ENCODE measurements at regions not wholly inside any gene's neighbourhood (a gene's known extent, or its start where the extent isn't known, plus 50 kb on each side); places are given as distances from the start of the nearest gene placed in this dataset.

DNA sequence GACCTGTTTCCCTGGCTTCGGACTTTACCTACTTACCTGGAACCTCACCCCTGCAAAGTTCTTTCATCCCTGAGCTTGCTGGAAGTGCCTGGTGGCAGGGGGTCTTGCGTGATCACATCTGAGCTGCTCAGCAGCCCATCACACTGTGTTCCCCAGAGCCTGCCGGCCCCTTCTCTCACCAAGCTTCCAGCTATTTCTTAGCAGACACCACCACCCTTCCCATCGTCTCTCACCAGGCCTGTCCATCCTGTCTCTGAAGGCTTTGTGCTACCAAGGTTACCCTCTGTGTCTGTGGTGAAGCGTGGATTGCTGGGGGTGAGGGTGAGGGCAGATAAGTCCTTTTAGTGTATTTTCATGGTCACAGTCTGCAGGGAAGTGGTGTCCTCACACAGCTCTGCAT is 78.8 kb upstream of the NRXN3 start:
- TF ChIP-seq, protein P1, sequence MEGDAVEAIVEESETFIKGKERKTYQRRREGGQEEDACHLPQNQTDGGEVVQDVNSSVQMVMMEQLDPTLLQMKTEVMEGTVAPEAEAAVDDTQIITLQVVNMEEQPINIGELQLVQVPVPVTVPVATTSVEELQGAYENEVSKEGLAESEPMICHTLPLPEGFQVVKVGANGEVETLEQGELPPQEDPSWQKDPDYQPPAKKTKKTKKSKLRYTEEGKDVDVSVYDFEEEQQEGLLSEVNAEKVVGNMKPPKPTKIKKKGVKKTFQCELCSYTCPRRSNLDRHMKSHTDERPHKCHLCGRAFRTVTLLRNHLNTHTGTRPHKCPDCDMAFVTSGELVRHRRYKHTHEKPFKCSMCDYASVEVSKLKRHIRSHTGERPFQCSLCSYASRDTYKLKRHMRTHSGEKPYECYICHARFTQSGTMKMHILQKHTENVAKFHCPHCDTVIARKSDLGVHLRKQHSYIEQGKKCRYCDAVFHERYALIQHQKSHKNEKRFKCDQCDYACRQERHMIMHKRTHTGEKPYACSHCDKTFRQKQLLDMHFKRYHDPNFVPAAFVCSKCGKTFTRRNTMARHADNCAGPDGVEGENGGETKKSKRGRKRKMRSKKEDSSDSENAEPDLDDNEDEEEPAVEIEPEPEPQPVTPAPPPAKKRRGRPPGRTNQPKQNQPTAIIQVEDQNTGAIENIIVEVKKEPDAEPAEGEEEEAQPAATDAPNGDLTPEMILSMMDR (optimal IDR thresholded peaks at IDR 0.05 in 1 of 3, IDR thresholded peaks at IDR 0.05 in 1 of 3, conservative IDR thresholded peaks at IDR 0.05 in 1 of 3; ENCODE audit: extremely low read depth in 1 of 3, insufficient read depth in 2 of 3, low read length in 3 of 3), result no peak
- TF ChIP-seq EZH2 (IDR thresholded peaks at IDR 0.05; ENCODE audit: low read length), result no peak

Data from keratinocyte (primary cell).